ENCODE measurements at regions not wholly inside any gene's neighbourhood (a gene's known extent, or its start where the extent isn't known, plus 50 kb on each side); places are given as distances from the start of the nearest gene placed in this dataset.

DNA sequence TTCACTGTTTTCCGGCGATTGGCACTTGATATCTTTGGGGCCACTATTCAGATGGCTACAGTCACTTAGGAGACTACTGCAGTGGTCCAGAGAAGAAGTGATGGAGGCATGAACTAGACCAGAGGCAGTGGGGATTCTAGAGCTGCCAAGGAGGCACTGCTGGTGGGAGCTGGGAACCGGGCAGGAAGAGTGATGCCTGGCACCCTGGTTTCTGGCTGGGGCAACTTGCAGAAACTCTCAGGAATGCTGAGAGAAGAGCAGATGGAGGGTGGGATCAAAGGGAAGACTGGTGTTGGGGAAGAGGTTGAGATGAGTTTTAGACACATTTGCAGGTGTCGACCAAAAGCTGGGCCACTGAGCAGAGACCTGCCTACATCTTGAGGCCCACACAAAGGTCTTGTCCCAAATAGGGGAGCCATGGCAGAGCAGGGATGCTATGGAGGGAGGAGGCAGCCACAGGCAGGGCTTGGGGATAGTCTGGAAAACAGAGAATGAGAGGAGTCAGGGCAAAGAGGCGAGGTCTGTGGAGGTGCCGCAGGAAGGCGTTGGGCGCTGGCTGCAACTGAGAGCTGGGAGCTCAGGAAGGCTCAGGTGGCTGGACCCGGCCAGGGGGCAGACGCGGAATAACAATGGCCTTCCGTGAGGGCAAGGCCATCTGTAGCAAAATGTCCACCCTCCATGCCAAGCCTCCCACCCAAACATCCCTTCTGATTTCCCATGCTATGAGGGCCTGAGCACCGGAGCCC, 118.9 kb downstream of the TOMM20 start:
- no peak for DNase-seq

DNA sequence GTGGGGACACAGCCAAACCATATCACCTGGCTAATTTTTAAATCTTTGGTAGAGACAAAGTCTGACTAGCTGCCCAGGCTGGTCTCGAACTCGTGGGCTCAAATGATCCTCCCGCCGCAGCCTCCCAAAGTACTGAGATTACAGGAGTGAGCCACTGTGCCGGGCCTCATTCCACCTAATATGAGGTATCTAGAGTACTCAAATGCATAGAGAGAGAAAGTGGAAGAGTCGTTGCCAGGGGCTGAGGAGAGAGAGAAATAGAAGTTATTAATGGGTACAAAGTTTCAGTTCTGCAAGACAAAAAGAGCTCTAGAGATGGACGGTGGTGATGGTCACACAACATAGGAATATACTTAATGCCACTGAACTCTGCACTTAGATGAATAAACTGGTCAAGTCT, 119.6 kb downstream of the TOMM20 start:
- DNase-seq: no peak

DNA sequence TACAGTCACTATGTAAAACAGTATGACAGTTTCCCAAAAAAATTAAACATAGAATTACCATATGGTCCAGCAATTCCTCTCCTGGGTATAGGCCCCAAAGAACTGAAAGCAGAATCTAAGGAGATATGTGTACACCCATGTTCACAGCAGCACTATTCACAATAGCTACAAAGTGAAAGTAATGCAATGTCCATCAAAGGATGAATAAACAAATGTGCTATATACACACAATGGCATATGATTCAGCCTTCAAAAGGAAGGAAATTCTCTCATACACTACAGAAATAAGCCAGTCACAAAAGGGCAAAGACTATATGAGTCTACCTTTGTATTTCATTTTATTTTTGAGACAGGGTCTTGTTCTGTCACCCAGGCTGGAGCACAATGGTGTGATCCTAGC, 120.4 kb downstream of the TOMM20 start:
- DNase-seq: peak; percentile 32

DNA sequence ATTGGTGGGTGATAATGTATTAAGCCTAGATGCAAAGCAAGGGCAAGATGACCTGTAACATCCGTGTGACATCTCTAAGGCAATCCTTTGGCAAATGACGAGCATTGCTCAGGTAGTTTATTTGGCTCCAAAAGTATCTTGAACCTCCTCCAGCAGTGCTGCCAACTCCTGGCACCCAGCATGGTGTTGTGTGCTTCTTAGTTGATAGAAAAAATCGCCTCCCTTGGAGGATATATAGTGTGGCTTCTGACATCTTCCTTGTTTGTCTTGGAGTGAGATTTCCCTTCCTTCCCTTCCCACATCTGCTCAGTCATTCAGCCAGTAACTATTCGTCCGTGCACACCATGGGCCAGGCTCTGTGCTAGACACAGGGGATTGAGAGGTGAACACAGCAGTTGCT, 121.8 kb downstream of the TOMM20 start:
- DNase-seq: no peak

DNA sequence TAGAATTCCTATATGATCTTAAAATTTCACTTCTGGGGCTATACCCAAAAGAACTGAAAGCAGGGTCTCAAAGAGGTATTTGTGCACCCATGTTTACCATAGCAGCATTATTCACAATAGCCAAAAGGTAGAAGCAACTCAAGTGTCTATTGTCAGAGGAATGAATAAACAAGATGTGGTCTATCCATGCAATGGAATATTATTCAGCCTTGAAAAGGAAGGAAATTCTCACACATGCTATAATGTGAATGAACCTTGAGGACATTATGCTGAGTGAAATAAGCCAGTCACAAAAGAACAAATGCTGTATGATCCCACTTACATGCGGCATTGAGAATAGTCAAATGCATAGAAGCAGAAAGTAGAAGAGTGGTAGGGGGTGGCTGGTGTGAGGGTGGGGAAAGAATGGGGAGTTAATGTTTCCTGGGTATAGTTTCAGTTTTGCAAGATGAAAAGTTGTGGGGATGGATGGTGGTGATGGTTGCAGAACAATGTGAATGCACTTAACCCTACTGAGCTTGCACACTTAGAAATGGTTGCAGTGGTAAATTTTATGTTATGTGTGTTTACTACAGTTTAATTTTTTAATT, 122.4 kb downstream of the TOMM20 start:
- peak; percentile 74 for DNase-seq

DNA sequence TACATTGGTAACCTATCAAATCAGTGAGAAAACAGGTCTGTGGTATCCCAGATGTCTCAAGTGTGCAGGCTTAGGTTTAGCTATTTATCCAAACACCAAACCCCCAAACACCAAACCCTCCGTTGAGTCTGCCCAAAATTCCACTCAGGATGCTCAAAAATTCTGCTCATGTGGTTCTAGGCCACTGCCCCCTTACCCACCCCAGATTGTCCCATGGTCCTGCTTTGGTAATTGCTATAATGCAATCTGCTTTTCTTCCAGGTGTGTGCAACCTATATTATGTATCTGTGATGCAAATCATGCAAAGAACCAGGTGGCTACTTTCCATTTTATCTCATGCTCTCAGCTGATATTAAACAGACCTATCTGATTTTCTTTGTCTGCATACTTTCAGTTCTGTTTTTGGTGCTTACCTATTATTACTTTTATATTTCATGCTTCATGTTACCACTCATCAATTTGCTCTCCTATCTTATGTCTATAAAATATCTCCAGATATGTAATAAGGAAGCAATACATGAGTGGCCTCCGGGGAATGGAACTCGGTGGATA, 123.7 kb downstream of the TOMM20 start:
- DNase-seq: no peak

DNA sequence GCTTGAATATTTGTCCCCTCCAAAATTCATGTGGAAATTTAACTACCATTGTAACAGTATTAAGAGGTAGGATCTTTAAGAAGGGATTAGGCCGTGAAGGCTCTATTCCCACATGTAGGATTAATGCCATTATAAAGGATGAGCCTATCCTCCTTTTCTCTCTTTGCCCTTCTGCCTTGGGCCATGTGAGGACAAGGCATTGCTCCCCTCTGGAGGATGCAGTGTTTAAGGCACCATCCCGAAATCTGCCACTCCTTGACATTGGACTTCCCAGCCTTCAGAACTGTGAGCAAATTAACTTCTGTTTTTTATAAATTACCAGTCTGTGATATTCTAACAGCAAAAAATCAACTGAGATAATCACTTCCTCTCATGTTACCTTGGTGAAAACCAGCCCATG, 124.4 kb downstream of the TOMM20 start:
- no peak for DNase-seq

DNA sequence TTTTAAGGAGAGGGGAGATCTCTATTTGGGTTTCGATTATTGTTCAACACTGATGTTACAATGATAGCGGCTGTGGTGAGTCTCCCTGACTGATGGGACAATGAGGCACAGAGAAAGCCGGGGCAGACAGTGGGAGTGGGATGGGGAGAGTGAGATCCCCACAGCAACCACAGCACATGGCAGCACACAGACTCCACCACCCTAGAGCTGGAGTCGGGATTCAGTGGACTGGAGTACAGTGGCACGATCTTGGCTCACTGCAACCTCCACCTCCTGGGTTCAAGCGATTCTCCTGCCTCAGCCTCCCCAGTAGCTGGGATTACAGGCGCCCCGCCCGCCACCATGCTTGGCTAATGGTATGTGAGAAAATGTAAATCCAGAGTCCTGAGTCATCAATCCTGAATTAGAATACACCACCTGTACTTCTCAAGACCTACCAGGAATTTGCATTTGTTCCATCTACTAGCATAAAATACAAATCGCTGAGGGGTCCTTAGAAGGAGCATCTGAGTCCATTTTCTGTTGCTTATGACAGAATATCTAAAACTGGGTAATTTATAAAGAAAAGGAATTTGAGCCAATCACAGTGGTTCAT, 125.8 kb downstream of the TOMM20 start:
- no peak for DNase-seq

DNA sequence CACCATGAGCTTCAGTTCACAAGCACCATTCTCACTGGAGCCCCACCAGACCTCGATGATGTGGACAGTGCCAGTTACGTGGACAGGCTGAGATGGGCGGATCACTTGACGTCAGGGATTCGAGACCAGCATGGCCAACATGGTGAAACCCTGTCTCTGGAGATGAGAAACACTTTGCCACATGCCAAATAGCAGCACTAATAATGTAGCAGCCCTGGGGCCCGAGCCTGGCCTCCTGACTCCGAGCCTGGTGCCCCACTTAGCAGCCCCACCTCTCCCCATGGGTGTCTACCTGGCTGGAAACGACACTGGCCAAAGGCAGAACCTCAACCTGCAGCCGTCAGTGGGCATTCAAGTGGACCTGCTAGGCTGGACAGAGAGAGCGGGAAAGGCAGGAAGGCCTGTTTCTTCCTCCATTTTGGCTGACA, 129.1 kb downstream of the TOMM20 start:
- DNase-seq: no peak

DNA sequence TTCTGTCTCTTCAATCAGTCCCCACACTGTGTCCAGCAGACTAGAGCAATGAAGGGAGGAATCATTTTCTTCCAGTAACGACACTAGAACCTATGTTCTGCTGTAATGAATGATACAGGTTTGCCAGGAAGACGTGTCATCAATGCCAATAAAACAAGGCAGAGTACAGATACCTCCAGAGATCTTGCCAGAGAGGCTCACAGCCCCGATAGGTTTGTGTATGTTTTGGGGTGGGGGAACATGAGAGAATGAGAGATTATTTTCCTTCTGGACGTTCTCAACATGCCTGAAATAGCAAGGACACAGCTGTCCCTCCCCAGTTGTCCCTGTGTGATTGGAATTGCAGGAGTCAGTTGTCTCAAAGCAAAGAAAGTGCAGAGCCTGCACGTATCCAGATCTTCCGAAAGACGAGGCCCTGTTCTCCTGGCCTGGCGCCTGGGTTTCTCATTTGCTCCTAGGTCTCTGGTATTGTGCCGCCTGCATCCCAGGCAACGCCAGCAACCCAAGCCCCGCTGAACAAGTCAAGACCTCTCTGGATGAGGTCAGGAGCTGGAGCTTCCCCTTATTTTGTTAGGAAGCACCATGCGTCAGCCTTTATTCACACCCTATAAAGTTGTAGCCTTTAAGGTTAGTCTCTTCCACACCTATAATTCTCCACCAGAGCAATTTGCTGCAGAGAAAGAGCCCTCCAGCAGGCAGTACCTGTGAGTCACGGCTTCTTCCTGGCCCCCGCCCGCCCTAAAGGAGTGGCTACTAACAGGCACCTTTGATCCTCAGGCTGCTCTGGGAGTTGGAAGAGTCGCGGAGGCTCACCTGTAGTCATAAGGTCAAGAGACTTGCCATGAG, 130.5 kb downstream of the TOMM20 start:
- no peak for DNase-seq

DNA sequence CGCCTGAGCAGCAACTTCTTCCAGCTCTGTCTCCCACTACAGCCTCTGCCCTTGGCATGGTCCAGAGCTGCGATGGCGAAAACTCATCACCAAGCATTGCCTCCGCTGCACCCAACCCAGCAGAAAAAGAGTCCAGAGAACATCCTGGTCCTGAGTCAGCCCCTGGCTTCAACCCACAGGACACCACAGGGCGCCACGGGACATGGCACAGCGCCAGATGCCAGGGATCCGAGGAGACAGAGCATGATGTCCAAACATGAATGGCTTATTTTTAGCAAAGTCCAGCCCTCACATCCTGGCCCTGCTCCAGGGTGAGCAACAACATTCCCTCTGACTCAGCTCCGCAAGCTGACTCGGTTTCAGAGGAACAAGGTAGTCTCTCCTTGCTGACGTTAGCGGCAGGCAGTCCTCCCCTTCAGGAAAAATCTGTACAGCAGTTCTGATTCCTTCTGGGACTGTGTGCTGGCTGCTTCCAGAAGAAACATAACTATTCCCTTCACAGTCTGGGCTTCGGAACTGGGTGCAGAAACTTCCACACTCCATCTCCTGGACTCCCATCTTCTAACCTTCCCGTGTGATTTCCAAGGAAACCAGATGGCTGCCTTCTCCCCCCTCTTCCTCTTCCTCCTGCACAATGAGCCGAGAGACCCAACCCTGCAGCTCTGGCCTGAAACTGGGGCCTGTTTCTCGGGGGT, 131.3 kb downstream of the TOMM20 start:
- DNase-seq: no peak

DNA sequence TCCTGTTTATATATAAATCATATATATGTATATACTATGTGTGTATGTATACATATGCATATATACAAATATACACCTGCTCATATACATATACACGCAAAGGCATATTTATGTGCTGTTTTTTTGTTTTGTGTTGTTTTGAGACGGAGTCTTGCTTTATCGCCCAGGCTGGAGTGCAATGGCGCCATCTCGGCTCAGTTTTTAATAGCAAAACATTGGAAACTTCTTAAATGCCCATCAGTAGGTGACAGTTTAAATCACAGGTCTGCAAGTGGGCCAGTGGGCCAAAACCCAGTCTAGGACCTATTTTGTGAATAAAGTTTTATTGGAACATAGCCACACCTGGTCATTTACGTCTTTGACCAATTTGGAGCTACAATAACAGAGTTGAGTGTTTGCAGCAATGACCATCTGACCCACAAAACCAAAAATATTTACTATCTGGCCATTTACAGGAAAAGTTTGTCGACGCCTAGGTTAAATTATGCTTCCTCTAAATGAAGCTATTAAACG, 132.3 kb downstream of the TOMM20 start:
- no peak for DNase-seq

DNA sequence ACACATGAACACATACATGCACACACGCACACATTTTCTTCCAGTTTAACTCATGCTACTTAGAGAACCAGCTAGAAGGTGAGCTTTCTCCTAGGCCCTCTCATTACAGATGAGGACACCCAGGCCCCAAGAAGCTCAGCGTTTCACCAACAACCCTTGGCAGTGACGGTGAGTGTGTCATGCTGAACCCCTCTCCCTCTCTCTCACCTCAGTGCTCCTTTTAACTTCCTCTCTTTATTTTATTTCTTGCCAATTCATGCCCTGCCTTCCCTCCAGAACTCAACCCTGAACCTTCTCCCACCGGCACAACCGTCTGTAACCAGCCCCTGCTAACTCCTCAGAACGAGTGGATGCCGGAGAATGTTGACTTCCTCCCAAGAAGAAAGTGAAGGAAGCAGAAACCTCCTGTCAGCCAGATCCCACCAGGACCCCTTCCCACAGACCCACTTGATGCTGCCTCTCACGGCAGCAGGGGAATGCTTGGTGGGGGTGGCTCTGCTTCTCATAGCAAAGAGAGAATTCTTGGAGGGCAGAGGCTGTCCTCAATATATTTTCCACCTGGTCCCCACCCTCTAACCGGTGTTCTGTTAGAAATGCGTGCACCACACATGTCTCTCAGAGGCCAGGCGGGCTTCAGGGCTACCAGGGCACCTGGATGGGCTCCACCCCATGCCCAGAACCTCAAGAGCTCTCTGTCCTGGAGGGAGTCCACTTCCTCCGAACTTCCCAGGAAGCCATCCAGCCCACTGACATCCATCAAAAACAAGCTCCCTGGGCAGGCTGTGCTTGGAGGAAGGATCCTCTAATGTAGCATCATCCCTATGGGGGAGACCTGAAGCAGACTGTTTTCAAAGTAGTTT, 134.0 kb downstream of the TOMM20 start:
- no peak for DNase-seq

DNA sequence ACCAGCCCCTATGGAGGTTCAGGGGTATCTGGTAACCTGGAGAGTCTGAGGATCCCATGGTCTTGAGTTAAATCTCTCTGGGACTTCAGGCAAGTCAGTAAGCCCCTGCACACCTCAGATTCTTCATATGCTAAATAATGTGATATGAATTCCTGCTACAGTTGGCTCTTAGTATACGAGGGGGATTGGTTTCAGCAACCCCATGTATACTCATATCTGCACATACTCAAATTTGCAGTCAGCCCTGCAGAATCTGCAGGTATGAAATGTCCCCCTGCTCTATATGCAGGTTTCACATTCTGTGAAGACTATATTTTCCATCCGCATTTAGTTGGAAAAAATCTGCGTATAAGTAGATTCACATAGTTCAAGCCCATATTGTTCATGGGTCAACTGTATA, 136.6 kb downstream of the TOMM20 start:
- peak; percentile 46 for DNase-seq

DNA sequence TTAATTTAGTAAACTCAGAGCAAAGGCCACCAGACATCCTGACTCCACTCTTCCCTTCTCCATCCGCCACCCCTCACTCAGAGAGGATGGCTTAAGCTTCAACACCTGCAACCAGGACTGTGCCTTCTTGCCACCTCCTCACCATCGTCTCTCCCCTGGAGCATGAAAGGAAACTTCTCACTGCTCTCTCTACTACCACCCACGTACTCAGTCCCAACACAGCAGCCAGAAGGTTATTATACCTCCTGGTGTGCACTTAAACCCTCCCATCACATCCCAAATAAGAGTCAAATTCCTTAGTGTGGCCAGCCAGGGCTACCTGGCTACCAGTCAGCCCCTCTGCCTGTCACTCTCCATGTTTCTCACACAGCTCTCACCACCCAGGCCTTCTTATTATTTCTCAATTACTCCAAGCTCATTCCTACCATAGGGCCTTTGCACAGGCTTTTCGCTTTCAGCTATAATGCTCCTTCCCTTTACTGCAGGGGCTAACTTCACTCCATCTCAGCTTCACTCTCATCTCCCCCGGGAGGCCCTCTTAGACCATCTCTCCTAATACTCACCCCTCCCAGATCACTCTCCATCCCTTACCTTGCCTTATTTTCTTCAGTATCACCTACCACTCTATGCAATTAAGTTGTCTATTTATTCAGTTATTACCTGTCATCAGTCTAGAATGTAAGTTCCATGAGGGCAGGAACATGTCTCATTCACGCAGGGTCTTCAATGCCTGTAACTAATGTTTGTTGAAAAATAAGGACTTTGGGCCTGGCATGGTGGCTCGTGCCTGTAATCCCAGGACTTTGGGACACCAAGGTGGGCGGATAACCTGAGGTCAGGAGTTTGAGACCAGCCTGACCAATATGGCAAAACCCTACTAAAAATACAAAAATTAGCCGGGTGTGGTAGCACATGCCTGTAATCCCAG, 137.5 kb downstream of the TOMM20 start:
- DNase-seq: no peak

DNA sequence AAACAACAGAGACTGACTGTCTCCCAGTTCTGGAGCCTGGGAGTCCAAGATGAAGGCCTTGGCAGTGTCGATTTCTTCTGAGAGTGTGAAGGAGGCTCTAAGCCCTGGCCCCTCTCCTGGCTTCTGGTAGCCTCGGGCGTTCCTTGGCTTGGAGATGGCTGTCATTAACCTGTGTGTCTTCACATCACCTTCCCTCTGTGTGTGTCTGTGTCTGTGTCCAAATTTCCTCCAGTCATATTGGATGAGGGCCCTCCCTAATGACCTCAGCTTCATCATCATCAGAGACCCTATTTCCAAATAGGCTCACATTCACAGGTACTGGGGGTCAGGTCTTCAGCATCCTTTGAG, 138.3 kb downstream of the TOMM20 start:
- no peak for DNase-seq

DNA sequence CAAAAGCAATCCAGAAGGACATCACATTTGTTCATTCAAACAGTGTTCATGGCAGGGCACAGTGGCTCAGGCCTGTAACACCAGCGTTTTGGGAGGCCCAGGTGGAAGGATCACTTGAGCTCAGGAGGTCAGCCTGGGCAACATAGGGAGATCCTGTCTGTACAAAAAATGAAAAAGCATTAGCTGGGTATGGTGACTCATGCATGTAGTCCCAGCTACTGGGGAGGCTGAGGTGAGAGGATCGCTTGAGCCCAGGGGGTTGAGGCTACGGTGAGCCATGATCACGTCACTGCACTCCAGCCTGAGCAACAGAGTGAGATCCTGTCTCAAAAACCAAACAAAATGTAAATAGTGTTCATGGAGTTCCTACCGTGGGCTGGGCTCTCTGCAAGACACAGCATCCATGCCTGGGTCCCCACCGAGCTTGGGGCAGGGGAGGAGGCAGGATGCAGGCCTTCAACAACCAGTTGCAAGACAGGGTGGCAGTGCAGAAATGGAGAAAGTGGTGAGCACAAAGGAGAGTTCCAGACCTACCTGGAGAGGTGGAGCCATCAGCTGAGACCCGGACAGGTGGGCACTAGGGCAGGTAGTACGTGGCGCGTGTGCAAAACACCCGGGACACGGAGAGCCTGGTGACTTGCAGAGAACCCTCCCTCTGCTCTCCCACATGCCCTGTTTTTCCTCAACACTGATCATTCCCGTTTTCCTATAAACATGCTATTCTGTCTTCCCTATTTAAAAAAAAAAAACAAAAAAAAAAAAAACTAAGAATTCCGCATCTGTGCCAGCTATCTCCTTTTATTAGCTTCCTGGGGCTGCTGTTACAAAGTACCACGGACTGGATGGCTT, 138.9 kb downstream of the TOMM20 start:
- DNase-seq: peak; percentile 57

DNA sequence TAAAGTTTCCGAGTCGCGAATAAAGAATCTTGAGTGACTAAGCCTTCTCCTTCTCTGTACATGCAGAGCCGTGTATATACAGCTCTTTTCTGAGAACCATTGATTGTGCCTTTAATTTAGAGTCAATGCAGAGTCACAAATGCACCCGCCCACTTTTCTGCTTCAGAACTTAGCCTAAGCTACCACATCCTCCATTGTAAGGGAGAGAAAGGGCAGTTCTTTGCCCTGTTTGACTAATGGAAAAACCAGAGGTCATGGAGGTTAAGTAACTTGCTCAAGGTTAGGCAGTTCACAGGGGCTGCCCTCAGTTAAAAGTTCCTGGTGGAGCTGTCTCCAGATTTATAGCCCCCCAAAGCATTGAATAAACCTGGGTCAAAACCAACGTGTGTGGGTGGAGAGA, 139.6 kb downstream of the TOMM20 start:
- peak; percentile 76 for DNase-seq

DNA sequence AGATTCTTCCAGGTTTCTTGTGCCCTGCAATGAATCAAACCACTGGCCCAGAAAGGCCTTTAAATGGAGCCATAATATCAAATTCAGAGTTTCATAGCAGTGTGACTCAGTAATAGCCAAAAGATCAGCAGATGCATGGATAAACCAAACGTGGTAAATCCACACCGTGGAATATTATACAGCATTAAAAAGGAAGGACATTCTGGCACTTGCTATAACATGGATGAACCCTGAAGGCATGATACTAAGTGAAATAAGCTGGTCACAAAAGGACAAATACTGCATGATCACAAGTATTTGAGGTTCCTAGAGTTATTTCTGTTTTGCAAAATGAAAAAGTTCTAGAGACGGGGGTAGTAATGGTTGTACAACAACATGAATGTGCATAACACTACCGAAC, 140.1 kb downstream of the TOMM20 start:
- DNase-seq: no peak
